ENCODE measurements at regions not wholly inside any gene's neighbourhood (a gene's known extent, or its start where the extent isn't known, plus 50 kb on each side); places are given as distances from the start of the nearest gene placed in this dataset.

- Histone ChIP-seq H3K36me3 (replicated peaks in 1 of 2; ENCODE audit: control extremely low read depth in 1 of 2, control insufficient read depth in 1 of 2, extremely low read depth in 1 of 2, insufficient read depth in 2 of 2, low read length in 1 of 2) (no peaks in the 10 kb centered on the region), H4K20me1 (ENCODE audit: control insufficient read depth, insufficient read depth, low read length, poor library complexity, severe bottlenecking) (no peaks in the 10 kb centered on the region), H3K9ac (ENCODE audit: low read length) (no peak overlapping the region), H3K4me3 (ENCODE audit: control extremely low read depth in 1 of 5, extremely low read depth in 1 of 5, insufficient read depth in 1 of 5, low read depth in 2 of 5, low read length in 4 of 5) (no peak overlapping the region), H3K27me3 (replicated peaks in 1 of 4; ENCODE audit: control extremely low read depth in 1 of 4, control insufficient read depth in 3 of 4, insufficient read depth in 4 of 4, low read length in 3 of 4) (no peaks in the 10 kb centered on the region), H3K9me3 (ENCODE audit: control extremely low read depth in 1 of 3, control insufficient read depth in 2 of 3, insufficient read depth in 1 of 3, low read length in 2 of 3) (no peaks in the 10 kb centered on the region), H3K4me1 (ENCODE audit: control insufficient read depth in 2 of 2, insufficient read depth in 2 of 2, low read length in 2 of 2) (no peaks in the 10 kb centered on the region), H3K4me2 (replicated peaks; ENCODE audit: low read depth, low read length, poor library complexity, severe bottlenecking) (no peak overlapping the region), H3K79me2 (ENCODE audit: control insufficient read depth, insufficient read depth, low read length) (no peaks in the 10 kb centered on the region), H3K27ac (ENCODE audit: low read length in 2 of 2) (no peak overlapping the region), H2AFZ (ENCODE audit: insufficient read depth, low read depth, low read length, poor library complexity, severe bottlenecking) (no peak overlapping the region)
- Mint-ChIP-seq H3K27me3 (peaks cover 17% of the 10 kb centered on the region), H3K4me3 (no peak overlapping the region), H3K4me1 (no peaks in the 10 kb centered on the region), H3K9me3 (ENCODE audit: insufficient read depth) (no peaks in the 10 kb centered on the region), H3K27ac (no peak overlapping the region)
- CTCF ChIA-PET = no interaction called here
- POLR2A ChIA-PET = no interaction called here
- intact Hi-C loops (cut with micrococcal nuclease) = no loop called here
- no peak for ATAC-seq (ENCODE audit: low read depth)
- 82% methylated on average over 11 of the region's 14 CpGs for WGBS (ENCODE audit: insufficient coverage)
- TF ChIP-seq CTCF (IDR thresholded peaks at IDR 0.05) (no peak), EZH2 (IDR thresholded peaks at IDR 0.05; ENCODE audit: borderline replicate concordance, insufficient read depth, low read depth, low read length, poor library complexity, severe bottlenecking) (no peak)
- no peak for DNase-seq
These were observed 72.9 kb upstream of the GALNT15 start for GRCh38 chr3:16101295-16102186.

GRCh38 chr3:16102187-16102561 is 72.3 kb upstream of the GALNT15 start:
- POLR2A ChIA-PET = no interaction called here
- Histone ChIP-seq H2AFZ (ENCODE audit: insufficient read depth, low read depth, low read length, poor library complexity, severe bottlenecking) (no peak overlapping the region), H3K9me3 (ENCODE audit: control extremely low read depth in 1 of 3, control insufficient read depth in 2 of 3, insufficient read depth in 1 of 3, low read length in 2 of 3) (no peaks in the 10 kb centered on the region), H3K27me3 (replicated peaks in 1 of 4; ENCODE audit: control extremely low read depth in 1 of 4, control insufficient read depth in 3 of 4, insufficient read depth in 4 of 4, low read length in 3 of 4) (no peaks in the 10 kb centered on the region), H4K20me1 (ENCODE audit: control insufficient read depth, insufficient read depth, low read length, poor library complexity, severe bottlenecking) (no peaks in the 10 kb centered on the region), H3K4me3 (ENCODE audit: control extremely low read depth in 1 of 5, extremely low read depth in 1 of 5, insufficient read depth in 1 of 5, low read depth in 2 of 5, low read length in 4 of 5) (no peak overlapping the region), H3K9ac (ENCODE audit: low read length) (no peak overlapping the region), H3K79me2 (ENCODE audit: control insufficient read depth, insufficient read depth, low read length) (no peaks in the 10 kb centered on the region), H3K36me3 (replicated peaks in 1 of 2; ENCODE audit: control extremely low read depth in 1 of 2, control insufficient read depth in 1 of 2, extremely low read depth in 1 of 2, insufficient read depth in 2 of 2, low read length in 1 of 2) (no peaks in the 10 kb centered on the region), H3K4me2 (replicated peaks; ENCODE audit: low read depth, low read length, poor library complexity, severe bottlenecking) (no peak overlapping the region), H3K4me1 (ENCODE audit: control insufficient read depth in 2 of 2, insufficient read depth in 2 of 2, low read length in 2 of 2) (no peaks in the 10 kb centered on the region), H3K27ac (ENCODE audit: low read length in 2 of 2) (no peak overlapping the region)
- no peak overlapping the region for H3K27ac Mint-ChIP-seq
- no peaks in the 10 kb centered on the region for H3K4me1 Mint-ChIP-seq
- no peaks in the 10 kb centered on the region for H3K9me3 Mint-ChIP-seq (ENCODE audit: insufficient read depth)
- ATAC-seq (ENCODE audit: low read depth) = no peak
- peaks cover 17% of the 10 kb centered on the region for H3K27me3 Mint-ChIP-seq
- no peak for TF ChIP-seq CTCF (IDR thresholded peaks at IDR 0.05)
- no peak for TF ChIP-seq EZH2 (IDR thresholded peaks at IDR 0.05; ENCODE audit: borderline replicate concordance, insufficient read depth, low read depth, low read length, poor library complexity, severe bottlenecking)
- CTCF ChIA-PET = no interaction called here
- no peak overlapping the region for H3K4me3 Mint-ChIP-seq
- no peak for DNase-seq
- intact Hi-C loops (cut with micrococcal nuclease) = no loop called here
- WGBS (ENCODE audit: insufficient coverage) = 90% methylated on average over 2 of the region's 2 CpGs
